ENCODE measurements at regions not wholly inside any gene's neighbourhood (a gene's known extent, or its start where the extent isn't known, plus 50 kb on each side); places are given as distances from the start of the nearest gene placed in this dataset.

DNA sequence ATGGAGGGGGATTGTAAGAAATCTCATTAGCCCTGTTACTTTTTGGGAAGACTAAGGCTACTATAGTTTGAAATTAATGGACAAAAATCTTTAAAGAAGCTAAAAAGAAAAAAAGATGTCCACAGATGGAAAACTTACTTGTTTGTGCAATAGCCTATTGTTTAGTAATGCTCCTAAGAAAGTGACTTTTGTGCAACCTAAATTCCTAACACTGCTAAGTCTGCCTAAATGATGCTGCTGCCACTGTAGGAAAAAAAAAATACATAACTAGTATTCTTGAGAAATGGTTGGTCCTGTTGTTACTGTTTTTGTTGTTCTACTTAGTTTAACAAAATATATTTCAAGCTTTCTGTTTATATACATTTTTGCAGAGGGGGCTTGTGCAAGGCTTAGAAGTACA is 108.2 kb upstream of the NR3C1 start:
- TF ChIP-seq SPI1 (IDR thresholded peaks at IDR 0.05; ENCODE audit: borderline replicate concordance, low read depth) (no peak), GABPA (IDR thresholded peaks at IDR 0.05; ENCODE audit: low read depth) (no peak), POLR2AphosphoS5 (IDR thresholded peaks at IDR 0.05; ENCODE audit: low read depth) (no peak)
- TF ChIP-seq, protein P1, sequence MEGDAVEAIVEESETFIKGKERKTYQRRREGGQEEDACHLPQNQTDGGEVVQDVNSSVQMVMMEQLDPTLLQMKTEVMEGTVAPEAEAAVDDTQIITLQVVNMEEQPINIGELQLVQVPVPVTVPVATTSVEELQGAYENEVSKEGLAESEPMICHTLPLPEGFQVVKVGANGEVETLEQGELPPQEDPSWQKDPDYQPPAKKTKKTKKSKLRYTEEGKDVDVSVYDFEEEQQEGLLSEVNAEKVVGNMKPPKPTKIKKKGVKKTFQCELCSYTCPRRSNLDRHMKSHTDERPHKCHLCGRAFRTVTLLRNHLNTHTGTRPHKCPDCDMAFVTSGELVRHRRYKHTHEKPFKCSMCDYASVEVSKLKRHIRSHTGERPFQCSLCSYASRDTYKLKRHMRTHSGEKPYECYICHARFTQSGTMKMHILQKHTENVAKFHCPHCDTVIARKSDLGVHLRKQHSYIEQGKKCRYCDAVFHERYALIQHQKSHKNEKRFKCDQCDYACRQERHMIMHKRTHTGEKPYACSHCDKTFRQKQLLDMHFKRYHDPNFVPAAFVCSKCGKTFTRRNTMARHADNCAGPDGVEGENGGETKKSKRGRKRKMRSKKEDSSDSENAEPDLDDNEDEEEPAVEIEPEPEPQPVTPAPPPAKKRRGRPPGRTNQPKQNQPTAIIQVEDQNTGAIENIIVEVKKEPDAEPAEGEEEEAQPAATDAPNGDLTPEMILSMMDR (IDR thresholded peaks at IDR 0.05; ENCODE audit: insufficient read depth, low read length) = no peak
- TF ChIP-seq, protein P2, sequence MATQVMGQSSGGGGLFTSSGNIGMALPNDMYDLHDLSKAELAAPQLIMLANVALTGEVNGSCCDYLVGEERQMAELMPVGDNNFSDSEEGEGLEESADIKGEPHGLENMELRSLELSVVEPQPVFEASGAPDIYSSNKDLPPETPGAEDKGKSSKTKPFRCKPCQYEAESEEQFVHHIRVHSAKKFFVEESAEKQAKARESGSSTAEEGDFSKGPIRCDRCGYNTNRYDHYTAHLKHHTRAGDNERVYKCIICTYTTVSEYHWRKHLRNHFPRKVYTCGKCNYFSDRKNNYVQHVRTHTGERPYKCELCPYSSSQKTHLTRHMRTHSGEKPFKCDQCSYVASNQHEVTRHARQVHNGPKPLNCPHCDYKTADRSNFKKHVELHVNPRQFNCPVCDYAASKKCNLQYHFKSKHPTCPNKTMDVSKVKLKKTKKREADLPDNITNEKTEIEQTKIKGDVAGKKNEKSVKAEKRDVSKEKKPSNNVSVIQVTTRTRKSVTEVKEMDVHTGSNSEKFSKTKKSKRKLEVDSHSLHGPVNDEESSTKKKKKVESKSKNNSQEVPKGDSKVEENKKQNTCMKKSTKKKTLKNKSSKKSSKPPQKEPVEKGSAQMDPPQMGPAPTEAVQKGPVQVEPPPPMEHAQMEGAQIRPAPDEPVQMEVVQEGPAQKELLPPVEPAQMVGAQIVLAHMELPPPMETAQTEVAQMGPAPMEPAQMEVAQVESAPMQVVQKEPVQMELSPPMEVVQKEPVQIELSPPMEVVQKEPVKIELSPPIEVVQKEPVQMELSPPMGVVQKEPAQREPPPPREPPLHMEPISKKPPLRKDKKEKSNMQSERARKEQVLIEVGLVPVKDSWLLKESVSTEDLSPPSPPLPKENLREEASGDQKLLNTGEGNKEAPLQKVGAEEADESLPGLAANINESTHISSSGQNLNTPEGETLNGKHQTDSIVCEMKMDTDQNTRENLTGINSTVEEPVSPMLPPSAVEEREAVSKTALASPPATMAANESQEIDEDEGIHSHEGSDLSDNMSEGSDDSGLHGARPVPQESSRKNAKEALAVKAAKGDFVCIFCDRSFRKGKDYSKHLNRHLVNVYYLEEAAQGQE (IDR thresholded peaks at IDR 0.05; ENCODE audit: insufficient replicate concordance, low read depth) = no peak
- H3K4me3 ChIP-seq (replicated peaks; ENCODE audit: insufficient read depth, low read length) = no peak overlapping the region
- DNase-seq (ENCODE audit: low read depth in 1 of 2, low spot score in 1 of 2) = no peak
- H3K27ac ChIP-seq (replicated peaks) = no peak overlapping the region
- H3K27me3 ChIP-seq (ENCODE audit: insufficient read depth, poor library complexity, severe bottlenecking) = no peaks in the 10 kb centered on the region

DNA sequence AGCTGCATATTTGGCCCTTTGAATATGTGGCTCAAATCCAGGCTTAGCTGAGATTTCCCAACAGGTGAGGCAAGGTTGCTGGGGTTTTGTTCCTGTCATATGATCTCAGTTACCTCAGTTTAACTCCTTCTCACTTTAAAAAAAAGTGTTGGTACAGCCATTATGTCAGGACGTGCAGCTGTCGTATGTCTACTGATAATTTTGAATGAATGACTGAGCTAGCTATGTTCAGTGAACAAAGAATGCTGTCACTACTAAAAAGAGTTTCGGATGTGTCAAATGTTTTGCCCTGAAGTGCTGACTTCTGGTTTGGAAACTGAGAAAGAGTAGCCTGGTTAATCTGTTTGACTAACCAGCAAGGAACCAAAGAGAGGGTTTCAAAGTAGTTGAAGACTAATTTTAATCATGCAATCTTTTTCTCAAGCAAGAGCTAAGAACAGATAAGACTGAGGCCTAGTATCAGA is 106.3 kb upstream of the NR3C1 start:
- no peak for DNase-seq (ENCODE audit: low read depth in 1 of 2, low spot score in 1 of 2)
- TF ChIP-seq, protein P2 (IDR thresholded peaks at IDR 0.05; ENCODE audit: insufficient replicate concordance, low read depth) = no peak
- TF ChIP-seq GABPA (IDR thresholded peaks at IDR 0.05; ENCODE audit: low read depth) = no peak
- TF ChIP-seq SPI1 (IDR thresholded peaks at IDR 0.05; ENCODE audit: borderline replicate concordance, low read depth) = no peak
- no peak for TF ChIP-seq POLR2AphosphoS5 (IDR thresholded peaks at IDR 0.05; ENCODE audit: low read depth)
- TF ChIP-seq, protein P1 (IDR thresholded peaks at IDR 0.05; ENCODE audit: insufficient read depth, low read length) = no peak
- Histone ChIP-seq H3K27ac (replicated peaks) (no peak overlapping the region), H3K4me3 (replicated peaks; ENCODE audit: insufficient read depth, low read length) (no peak overlapping the region), H3K27me3 (ENCODE audit: insufficient read depth, poor library complexity, severe bottlenecking) (no peaks in the 10 kb centered on the region)

DNA sequence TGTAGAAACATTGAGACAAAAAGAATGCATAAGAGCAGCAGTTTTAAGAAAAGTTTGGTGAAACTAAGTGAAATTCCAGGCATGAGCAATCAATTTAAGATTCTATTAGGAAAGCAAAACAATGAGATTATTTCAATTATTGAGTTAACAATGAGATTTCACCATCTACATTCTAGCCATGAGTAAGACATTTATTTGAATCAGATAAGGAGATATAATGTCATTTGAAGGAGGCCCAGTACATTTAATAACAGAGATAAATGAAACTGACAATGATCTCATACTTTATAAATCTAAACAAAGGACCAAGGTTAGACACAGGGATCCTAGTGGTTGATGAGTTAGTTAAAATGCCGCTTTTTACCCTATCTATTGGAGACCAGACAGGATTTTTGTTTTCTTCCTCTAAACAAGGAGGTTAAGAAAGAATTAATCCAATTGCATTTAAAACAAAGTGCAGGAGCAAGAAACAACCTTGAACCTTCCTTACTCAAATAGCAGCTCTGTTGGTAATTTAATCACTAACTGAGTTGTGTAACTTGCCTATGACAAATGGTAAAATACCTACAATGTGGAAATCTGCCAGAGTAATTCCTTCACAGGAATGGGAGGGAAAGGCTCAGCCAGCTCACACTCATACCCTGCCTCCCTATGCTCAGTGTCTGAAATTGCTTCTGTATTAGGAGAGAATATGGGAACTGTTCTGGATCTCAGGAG is 103.5 kb upstream of the NR3C1 start:
- Histone ChIP-seq H3K4me3 (replicated peaks; ENCODE audit: insufficient read depth, low read length) (no peak overlapping the region), H3K27ac (replicated peaks) (no peak overlapping the region), H3K27me3 (ENCODE audit: insufficient read depth, poor library complexity, severe bottlenecking) (no peaks in the 10 kb centered on the region)
- TF ChIP-seq GABPA (IDR thresholded peaks at IDR 0.05; ENCODE audit: low read depth) (no peak), POLR2AphosphoS5 (IDR thresholded peaks at IDR 0.05; ENCODE audit: low read depth) (no peak), SPI1 (IDR thresholded peaks at IDR 0.05; ENCODE audit: borderline replicate concordance, low read depth) (no peak)
- TF ChIP-seq, protein P2 (IDR thresholded peaks at IDR 0.05; ENCODE audit: insufficient replicate concordance, low read depth) = no peak
- DNase-seq (ENCODE audit: low read depth in 1 of 2, low spot score in 1 of 2) = no peak

Data from HL-60 (cell line).